ENCODE measurements at regions not wholly inside any gene's neighbourhood (a gene's known extent, or its start where the extent isn't known, plus 50 kb on each side); places are given as distances from the start of the nearest gene placed in this dataset.

GRCh38 chr6:25121186-25121585 lies 158.0 kb upstream of the CARMIL1 start:
- Histone ChIP-seq H3K9me3 (ENCODE audit: insufficient read depth, low read depth, low read length) (peaks cover 3% of the 10 kb centered on the region; the same call in 1 of the 2 replicates), H3K4me2 (ENCODE audit: low read depth, low read length, poor library complexity, severe bottlenecking) (no peak overlapping the region), H3K4me1 (ENCODE audit: insufficient read depth, low read length, poor library complexity, severe bottlenecking) (peaks cover 19% of the 10 kb centered on the region), H3K4me3 (ENCODE audit: low read length, poor library complexity, severe bottlenecking) (no peak overlapping the region), H3K9ac (ENCODE audit: low read depth, low read length, poor library complexity, severe bottlenecking) (no peak overlapping the region), H3K27me3 (ENCODE audit: insufficient read depth, low read length, poor library complexity, severe bottlenecking) (no peaks in the 10 kb centered on the region), H2AFZ (ENCODE audit: low read length) (no peak overlapping the region), H3K79me2 (ENCODE audit: insufficient read depth, low read length) (peaks cover 52% of the 10 kb centered on the region), H3K9me2 (replicated peaks; ENCODE audit: low read depth, low read length) (no peaks in the 10 kb centered on the region), H3K36me3 (ENCODE audit: insufficient read depth, low read length) (peaks cover 6% of the 10 kb centered on the region; the same call in 1 of the 2 replicates), H4K20me1 (ENCODE audit: insufficient read depth, low read length, poor library complexity, severe bottlenecking) (no peaks in the 10 kb centered on the region), H3F3A (ENCODE audit: low read depth) (no peaks in the 10 kb centered on the region; the same call in 1 of the 2 replicates)
- TF ChIP-seq CTCF (conservative IDR thresholded peaks at IDR 0.05; ENCODE audit: low read length) (no peak), EZH2phosphoT487 (IDR thresholded peaks at IDR 0.05; ENCODE audit: borderline replicate concordance) (no peak)

- Histone ChIP-seq H3K9ac (ENCODE audit: low read depth, low read length, poor library complexity, severe bottlenecking) (no peak overlapping the region), H3K79me2 (ENCODE audit: insufficient read depth, low read length) (peaks cover 47% of the 10 kb centered on the region), H3K36me3 (ENCODE audit: insufficient read depth, low read length) (peaks cover 6% of the 10 kb centered on the region; the same call in 1 of the 2 replicates), H3K4me3 (ENCODE audit: low read length, poor library complexity, severe bottlenecking) (no peak overlapping the region), H3K9me2 (replicated peaks; ENCODE audit: low read depth, low read length) (no peaks in the 10 kb centered on the region), H3K4me1 (ENCODE audit: insufficient read depth, low read length, poor library complexity, severe bottlenecking) (peaks cover 19% of the 10 kb centered on the region), H3K9me3 (ENCODE audit: insufficient read depth, low read depth, low read length) (peaks cover 3% of the 10 kb centered on the region; the same call in 1 of the 2 replicates), H3F3A (ENCODE audit: low read depth) (no peaks in the 10 kb centered on the region; the same call in 1 of the 2 replicates), H4K20me1 (ENCODE audit: insufficient read depth, low read length, poor library complexity, severe bottlenecking) (no peaks in the 10 kb centered on the region), H3K27me3 (ENCODE audit: insufficient read depth, low read length, poor library complexity, severe bottlenecking) (no peaks in the 10 kb centered on the region), H2AFZ (ENCODE audit: low read length) (no peak overlapping the region), H3K4me2 (ENCODE audit: low read depth, low read length, poor library complexity, severe bottlenecking) (no peak overlapping the region)
- TF ChIP-seq EZH2phosphoT487 (IDR thresholded peaks at IDR 0.05; ENCODE audit: borderline replicate concordance) (no peak), CTCF (conservative IDR thresholded peaks at IDR 0.05; ENCODE audit: low read length) (no peak)
Observed at GRCh38 chr6:25122001-25122400, 157.2 kb upstream of the CARMIL1 start.

- TF ChIP-seq CTCF (conservative IDR thresholded peaks at IDR 0.05; ENCODE audit: low read length), result no peak
- no peak for TF ChIP-seq EZH2phosphoT487 (IDR thresholded peaks at IDR 0.05; ENCODE audit: borderline replicate concordance)
- no peak overlapping the region for H3K4me2 ChIP-seq (ENCODE audit: low read depth, low read length, poor library complexity, severe bottlenecking)
- no peaks in the 10 kb centered on the region for H3K27me3 ChIP-seq (ENCODE audit: insufficient read depth, low read length, poor library complexity, severe bottlenecking)
- no peaks in the 10 kb centered on the region for H4K20me1 ChIP-seq (ENCODE audit: insufficient read depth, low read length, poor library complexity, severe bottlenecking)
- no peak overlapping the region for H3K9ac ChIP-seq (ENCODE audit: low read depth, low read length, poor library complexity, severe bottlenecking)
- peaks cover 3% of the 10 kb centered on the region; the same call in 1 of the 2 replicates for H3K9me3 ChIP-seq (ENCODE audit: insufficient read depth, low read depth, low read length)
- H3K79me2 ChIP-seq (ENCODE audit: insufficient read depth, low read length), result peaks cover 40% of the 10 kb centered on the region
- no peak overlapping the region for H3K4me3 ChIP-seq (ENCODE audit: low read length, poor library complexity, severe bottlenecking)
- peaks cover 6% of the 10 kb centered on the region; the same call in 1 of the 2 replicates for H3K36me3 ChIP-seq (ENCODE audit: insufficient read depth, low read length)
- H2AFZ ChIP-seq (ENCODE audit: low read length), result no peak overlapping the region
- peaks cover 23% of the 10 kb centered on the region for H3K4me1 ChIP-seq (ENCODE audit: insufficient read depth, low read length, poor library complexity, severe bottlenecking)
- no peaks in the 10 kb centered on the region for H3K9me2 ChIP-seq (replicated peaks; ENCODE audit: low read depth, low read length)
- H3F3A ChIP-seq (ENCODE audit: low read depth), result peaks cover 3% of the 10 kb centered on the region; the same call in 1 of the 2 replicates
Observed at GRCh38 chr6:25122622-25123237, 156.4 kb upstream of the CARMIL1 start.

Data from Loucy (cell line).